ENCODE measurements at regions not wholly inside any gene's neighbourhood (a gene's known extent, or its start where the extent isn't known, plus 50 kb on each side); places are given as distances from the start of the nearest gene placed in this dataset.

DNA sequence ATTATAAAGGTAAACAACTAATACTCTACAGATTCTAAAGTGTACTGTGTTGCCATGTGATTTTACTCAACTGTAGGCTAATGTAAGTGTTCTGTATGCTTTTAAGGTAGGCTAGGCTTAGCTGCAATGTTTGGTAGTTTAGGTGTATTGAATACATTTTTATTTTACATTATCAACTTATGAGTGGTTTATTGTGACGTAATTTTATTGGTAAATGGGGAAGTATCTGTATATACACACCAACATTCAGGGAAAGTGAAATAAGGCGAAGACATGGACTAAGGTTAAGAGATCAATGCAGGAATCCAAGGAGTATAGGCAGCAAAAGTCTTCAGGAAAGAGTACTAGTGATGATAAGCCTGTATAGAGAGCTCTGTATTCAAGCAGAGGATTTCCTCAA is 365.8 kb upstream of the MGAT4C start:
- Histone ChIP-seq H3K27me3 (no peaks in the 10 kb centered on the region), H3K27ac (no peak overlapping the region), H3K36me3 (no peaks in the 10 kb centered on the region), H3K4me1 (no peaks in the 10 kb centered on the region), H3K4me3 (no peak overlapping the region), H3K9me3 (peaks cover 0 to 2% (median under 1%) of the 10 kb centered on the region in 4 donors)
- DNase-seq: no peak
- TF ChIP-seq EP300 (IDR thresholded peaks at IDR 0.05) (no peak), POLR2AphosphoS5 (IDR thresholded peaks at IDR 0.05) (no peak), CTCF (IDR thresholded peaks at IDR 0.05) (no peak), POLR2A (IDR thresholded peaks at IDR 0.05) (no peak)
- 65 to 70% methylated on average over 2 of the region's 2 CpGs for WGBS, 2 donors
- intact Hi-C loops (cut with DNase I): no loop called here

DNA sequence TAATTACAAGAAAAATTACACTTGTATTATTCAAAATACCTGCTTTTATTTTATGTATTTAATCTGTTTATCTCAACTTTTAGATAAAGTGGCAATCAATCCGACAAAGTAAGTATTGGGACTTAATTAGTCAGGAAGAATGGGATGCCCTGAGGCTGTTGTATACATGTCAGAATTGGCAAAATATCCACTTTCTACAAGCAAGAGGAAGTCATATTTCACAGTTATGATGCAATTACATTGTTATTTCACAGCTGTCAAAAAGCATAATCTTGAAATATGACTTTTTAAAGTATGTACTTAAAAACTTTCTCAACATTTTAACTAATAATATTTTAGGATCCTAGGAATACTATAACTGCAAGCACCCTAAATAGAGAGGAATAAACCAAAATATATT is 357.1 kb upstream of the MGAT4C start:
- no peak overlapping the region for H3K4me3 ChIP-seq
- no peak overlapping the region for H3K27ac ChIP-seq
- no peaks in the 10 kb centered on the region for H3K36me3 ChIP-seq
- no peak for DNase-seq
- intact Hi-C loops (cut with DNase I): no loop called here
- no peaks in the 10 kb centered on the region for H3K9me3 ChIP-seq
- 54 to 69% methylated on average over 1 of the region's 1 CpG for WGBS, 2 donors
- TF ChIP-seq EP300 (IDR thresholded peaks at IDR 0.05) (no peak), CTCF (IDR thresholded peaks at IDR 0.05) (no peak), POLR2A (IDR thresholded peaks at IDR 0.05) (no peak), POLR2AphosphoS5 (IDR thresholded peaks at IDR 0.05) (no peak)
- H3K27me3 ChIP-seq: no peaks in the 10 kb centered on the region
- no peaks in the 10 kb centered on the region for H3K4me1 ChIP-seq

- TF ChIP-seq POLR2A (IDR thresholded peaks at IDR 0.05) (no peak), CTCF (IDR thresholded peaks at IDR 0.05) (no peak), POLR2AphosphoS5 (IDR thresholded peaks at IDR 0.05) (no peak), EP300 (IDR thresholded peaks at IDR 0.05) (no peak)
- no peak for DNase-seq
- Histone ChIP-seq H3K36me3 (no peaks in the 10 kb centered on the region), H3K27ac (no peak overlapping the region), H3K9me3 (no peaks in the 10 kb centered on the region), H3K4me3 (no peak overlapping the region), H3K27me3 (no peaks in the 10 kb centered on the region), H3K4me1 (no peaks in the 10 kb centered on the region)
- intact Hi-C loops (cut with DNase I): no loop called here
Observed at GRCh38 chr12:86608638-86609037, 352.4 kb upstream of the MGAT4C start.

- intact Hi-C loops (cut with DNase I): no loop called here
- TF ChIP-seq CTCF (IDR thresholded peaks at IDR 0.05) (no peak), POLR2A (IDR thresholded peaks at IDR 0.05) (no peak), EP300 (IDR thresholded peaks at IDR 0.05) (no peak), POLR2AphosphoS5 (IDR thresholded peaks at IDR 0.05) (no peak)
- no peaks in the 10 kb centered on the region for H3K36me3 ChIP-seq
Observed at GRCh38 chr12:86601550-86602308, 345.5 kb upstream of the MGAT4C start.

More at GRCh38 chr12:86601550-86602308, 345.5 kb upstream of the MGAT4C start:
- 93% methylated on average over 27 of the region's 27 CpGs for WGBS, 2 donors
- DNase-seq: no peak
- Histone ChIP-seq H3K4me3 (no peak overlapping the region), H3K9me3 (no peaks in the 10 kb centered on the region), H3K27ac (no peak overlapping the region), H3K4me1 (no peaks in the 10 kb centered on the region), H3K27me3 (no peaks in the 10 kb centered on the region)
